HEK293T (cell line): ENCODE measurements at regions not wholly inside any gene's neighbourhood (a gene's known extent, or its start where the extent isn't known, plus 50 kb on each side); places are given as distances from the start of the nearest gene placed in this dataset.

Experiments
- BHLHE40 ChIP-seq: fragments of 450-650 bp; IDR thresholded peaks from 2 replicates; pipeline ENCODE4 v1.6.1; 2016; ENCODE audit warnings: mild to moderate bottlenecking, moderate library complexity, borderline replicate concordance
- CTBP1 ChIP-seq: fragments of 450-650 bp; IDR thresholded peaks from 2 replicates; pipeline ENCODE4 v1.6.1; 2016; ENCODE audit warnings: borderline replicate concordance
- ELF4 ChIP-seq: fragments of 450-650 bp; IDR thresholded peaks from 2 replicates; pipeline ENCODE4 v1.6.1; 2017; ENCODE audit warnings: antibody characterized with exemption
- FOXA1 ChIP-seq: fragments of 450-650 bp; IDR thresholded peaks from 2 replicates; pipeline ENCODE4 v1.6.1; 2016; ENCODE audit warnings: mild to moderate bottlenecking
- HDGF ChIP-seq: fragments of 450-650 bp; IDR thresholded peaks from 2 replicates; pipeline ENCODE4 v1.6.1; 2017; ENCODE audit warnings: antibody characterized with exemption, borderline replicate concordance
- NFRKB ChIP-seq: fragments of 450-650 bp; IDR thresholded peaks from 2 replicates; pipeline ENCODE4 v1.6.1; 2016; ENCODE audit warnings: mild to moderate bottlenecking, moderate library complexity
- SP1 ChIP-seq: fragments of 450-650 bp; IDR thresholded peaks from 2 replicates; pipeline ENCODE4 v1.6.1; 2017
- SUZ12 ChIP-seq: fragments of 450-650 bp; IDR thresholded peaks from 2 replicates; pipeline ENCODE4 v1.6.1; 2016; ENCODE audit warnings: mild to moderate bottlenecking

GRCh38 chrX:40485102-40485826 is 95.5 kb upstream of the ATP6AP2 start:
- no peak for TF ChIP-seq CTBP1
- no peak for TF ChIP-seq SUZ12
- no peak for TF ChIP-seq HDGF
- TF ChIP-seq SP1 = no peak
- TF ChIP-seq ELF4 = no peak
- no peak for TF ChIP-seq NFRKB
- TF ChIP-seq FOXA1 = no peak
- no peak for TF ChIP-seq BHLHE40
